SK-N-SH (cell line): ENCODE measurements at regions not wholly inside any gene's neighbourhood (a gene's known extent, or its start where the extent isn't known, plus 50 kb on each side); places are given as distances from the start of the nearest gene placed in this dataset.

Source experiments
- TAF1 ChIP-seq: IDR thresholded peaks from 2 replicates; pipeline ENCODE4 v1.6.1; 2012; ENCODE audit warnings: low read depth, mild to moderate bottlenecking, low read length, moderate library complexity, borderline replicate concordance
- YY1 ChIP-seq: IDR thresholded peaks from 2 replicates; pipeline ENCODE4 v1.4.0; 2012; ENCODE audit warnings: low read depth, mild to moderate bottlenecking

DNA sequence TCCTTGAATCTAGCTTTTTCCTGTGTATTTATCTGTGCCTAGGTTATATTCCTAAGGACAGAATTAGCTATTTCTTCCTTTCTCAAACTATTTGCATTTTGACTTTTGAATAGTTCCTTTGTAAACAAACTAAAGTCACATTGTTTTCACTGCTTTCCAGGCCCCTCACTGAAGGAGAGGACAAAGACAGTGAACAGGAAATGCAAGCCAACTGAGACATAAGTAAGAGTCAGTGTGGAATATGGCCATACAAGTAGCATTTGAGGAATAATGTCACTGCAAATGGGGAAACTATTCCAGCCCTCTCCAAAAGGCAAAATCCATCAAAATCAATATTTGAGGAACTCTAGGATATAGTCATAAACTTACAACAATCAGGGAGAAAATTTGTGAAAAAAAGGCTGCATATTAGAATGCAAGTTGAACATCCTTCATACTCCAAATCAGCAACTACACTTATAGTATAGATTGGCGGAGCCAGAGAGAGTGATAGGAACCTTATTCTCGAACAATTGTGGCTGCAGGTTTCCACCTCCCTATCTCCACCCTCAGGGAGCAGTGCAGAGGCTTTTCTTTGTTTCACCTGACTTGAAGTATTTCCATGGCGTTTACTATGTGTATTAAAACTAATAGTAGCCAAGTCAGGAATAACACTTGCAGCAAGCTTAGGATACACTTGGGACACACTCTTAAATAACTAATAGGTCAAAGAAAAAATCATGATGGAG, 1110.4 kb upstream of the ADGRL3 start:
- TF ChIP-seq TAF1 (no peak), YY1 (no peak)
